Sigmoid colon (tissue), 4 donors: ENCODE measurements at regions not wholly inside any gene's neighbourhood (a gene's known extent, or its start where the extent isn't known, plus 50 kb on each side); places are given as distances from the start of the nearest gene placed in this dataset.

Source experiments
- EP300 ChIP-seq, 4 donors: sonication (generic); formaldehyde crosslinking; IDR thresholded peaks; one replicate each; pipeline ENCODE4 v1.6.1; 2017; ENCODE audit warnings: antibody characterized with exemption in 4 of 4
- POLR2A ChIP-seq, 2 donors: fragments of 450-650 bp; IDR thresholded peaks; one replicate each; pipeline ENCODE4 v1.6.1; 2016; ENCODE audit warnings: antibody characterized with exemption in 2 of 2, mild to moderate bottlenecking in 2 of 2, moderate library complexity in 2 of 2
- POLR2AphosphoS5 ChIP-seq, 4 donors: sonication (generic); formaldehyde crosslinking; IDR thresholded peaks; one replicate each; pipeline ENCODE4 v1.6.1; 2017; ENCODE audit warnings: antibody characterized with exemption in 4 of 4
- TF ChIP-seq, protein P1 (sequence below), 4 experiments: fragments of 450-650 bp in 3 of 4; fragments of 200-600 bp in 1 of 4; IDR thresholded peaks; one replicate each; pipeline ENCODE4 v1.5.1; 2016 to 2019; ENCODE audit warnings: antibody characterized with exemption in 4 of 4, mild to moderate bottlenecking in 3 of 4, moderate library complexity in 2 of 4

GRCh38 chr4:25981749-25982148 is 67.7 kb downstream of the SMIM20 start:
- TF ChIP-seq EP300 (IDR thresholded peaks at IDR 0.05) (no peak), POLR2AphosphoS5 (IDR thresholded peaks at IDR 0.05) (no peak), POLR2A (IDR thresholded peaks at IDR 0.05) (no peak)
- TF ChIP-seq, protein P1, sequence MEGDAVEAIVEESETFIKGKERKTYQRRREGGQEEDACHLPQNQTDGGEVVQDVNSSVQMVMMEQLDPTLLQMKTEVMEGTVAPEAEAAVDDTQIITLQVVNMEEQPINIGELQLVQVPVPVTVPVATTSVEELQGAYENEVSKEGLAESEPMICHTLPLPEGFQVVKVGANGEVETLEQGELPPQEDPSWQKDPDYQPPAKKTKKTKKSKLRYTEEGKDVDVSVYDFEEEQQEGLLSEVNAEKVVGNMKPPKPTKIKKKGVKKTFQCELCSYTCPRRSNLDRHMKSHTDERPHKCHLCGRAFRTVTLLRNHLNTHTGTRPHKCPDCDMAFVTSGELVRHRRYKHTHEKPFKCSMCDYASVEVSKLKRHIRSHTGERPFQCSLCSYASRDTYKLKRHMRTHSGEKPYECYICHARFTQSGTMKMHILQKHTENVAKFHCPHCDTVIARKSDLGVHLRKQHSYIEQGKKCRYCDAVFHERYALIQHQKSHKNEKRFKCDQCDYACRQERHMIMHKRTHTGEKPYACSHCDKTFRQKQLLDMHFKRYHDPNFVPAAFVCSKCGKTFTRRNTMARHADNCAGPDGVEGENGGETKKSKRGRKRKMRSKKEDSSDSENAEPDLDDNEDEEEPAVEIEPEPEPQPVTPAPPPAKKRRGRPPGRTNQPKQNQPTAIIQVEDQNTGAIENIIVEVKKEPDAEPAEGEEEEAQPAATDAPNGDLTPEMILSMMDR (IDR thresholded peaks at IDR 0.05): no peak
